ENCODE measurements at regions not wholly inside any gene's neighbourhood (a gene's known extent, or its start where the extent isn't known, plus 50 kb on each side); places are given as distances from the start of the nearest gene placed in this dataset.

- H3K27ac ChIP-seq (ENCODE audit: low read depth in 1 of 3, low read length in 2 of 3), result no peak overlapping the region
- peaks cover 0 to 13% of the 10 kb centered on the region in 2 donors for H3K9me3 ChIP-seq (ENCODE audit: control insufficient read depth in 2 of 2, insufficient read depth in 1 of 2, low read depth in 1 of 2, low read length in 1 of 2)
- DNase-seq (peak in 1 of 2 donors; percentile 17), FAIRE-seq (no peak)
- WGBS, 3 donors, result 65 to 69% (median 67%) methylated on average over 8 of the region's 8 CpGs
- no peaks in the 10 kb centered on the region for H3K36me3 ChIP-seq (ENCODE audit: control insufficient read depth in 3 of 3, insufficient read depth in 2 of 3, low read depth in 1 of 3, low read length in 3 of 3)
- no peaks in the 10 kb centered on the region for H3K27me3 ChIP-seq (ENCODE audit: control insufficient read depth in 3 of 3, insufficient read depth in 3 of 3, low read length in 3 of 3)
- peaks cover 0 to 16% (median 0%) of the 10 kb centered on the region in 3 donors for H3K4me1 ChIP-seq (ENCODE audit: control insufficient read depth in 3 of 3, insufficient read depth in 2 of 3, low read depth in 1 of 3, low read length in 2 of 3)
- H3K4me3 ChIP-seq (ENCODE audit: low read depth in 1 of 3, low read length in 3 of 3), result no peak overlapping the region
Measured at GRCh38 chr22:27531782-27532530, 269.6 kb downstream of the MN1 start.

GRCh38 chr22:27533105-27533745, 268.3 kb downstream of the MN1 start:
- no peak for DNase-seq
- WGBS, 3 donors, result 76 to 81% (median 81%) methylated on average over 8 of the region's 8 CpGs
- Histone ChIP-seq H3K36me3 (ENCODE audit: control insufficient read depth in 3 of 3, insufficient read depth in 2 of 3, low read depth in 1 of 3, low read length in 3 of 3) (no peaks in the 10 kb centered on the region), H3K4me1 (ENCODE audit: control insufficient read depth in 3 of 3, insufficient read depth in 2 of 3, low read depth in 1 of 3, low read length in 2 of 3) (peaks cover 0 to 18% (median 0%) of the 10 kb centered on the region in 3 donors), H3K27me3 (ENCODE audit: control insufficient read depth in 3 of 3, insufficient read depth in 3 of 3, low read length in 3 of 3) (no peaks in the 10 kb centered on the region), H3K9me3 (ENCODE audit: control insufficient read depth in 2 of 2, insufficient read depth in 1 of 2, low read depth in 1 of 2, low read length in 1 of 2) (peaks cover 0 to 13% of the 10 kb centered on the region in 2 donors), H3K4me3 (ENCODE audit: low read depth in 1 of 3, low read length in 3 of 3) (no peak overlapping the region), H3K27ac (ENCODE audit: low read depth in 1 of 3, low read length in 2 of 3) (no peak overlapping the region)
- FAIRE-seq, result no peak

GRCh38 chr22:27534720-27535125, 266.8 kb downstream of the MN1 start:
- peaks cover 0 to 8% of the 10 kb centered on the region in 2 donors for H3K9me3 ChIP-seq (ENCODE audit: control insufficient read depth in 2 of 2, insufficient read depth in 1 of 2, low read depth in 1 of 2, low read length in 1 of 2)
- H3K4me3 ChIP-seq (ENCODE audit: low read depth in 1 of 3, low read length in 3 of 3), result no peak overlapping the region
- WGBS, 3 donors, result 28 to 47% (median 35%) methylated on average over 7 of the region's 7 CpGs
- no peaks in the 10 kb centered on the region for H3K36me3 ChIP-seq (ENCODE audit: control insufficient read depth in 3 of 3, insufficient read depth in 2 of 3, low read depth in 1 of 3, low read length in 3 of 3)
- peaks cover 0 to 18% (median 0%) of the 10 kb centered on the region in 3 donors for H3K4me1 ChIP-seq (ENCODE audit: control insufficient read depth in 3 of 3, insufficient read depth in 2 of 3, low read depth in 1 of 3, low read length in 2 of 3)
- H3K27ac ChIP-seq (ENCODE audit: low read depth in 1 of 3, low read length in 2 of 3), result peak overlapping the region in 1 of 3 donors; percentile 36
- DNase-seq, result peak; percentile 15 to 84
- peaks cover 0 to under 1% (median 0%) of the 10 kb centered on the region in 3 donors for H3K27me3 ChIP-seq (ENCODE audit: control insufficient read depth in 3 of 3, insufficient read depth in 3 of 3, low read length in 3 of 3)
- FAIRE-seq, result no peak

- WGBS, 3 donors, result 93 to 98% (median 96%) methylated on average over 2 of the region's 2 CpGs
- no peak for FAIRE-seq
- Histone ChIP-seq H3K4me1 (ENCODE audit: control insufficient read depth in 3 of 3, insufficient read depth in 2 of 3, low read depth in 1 of 3, low read length in 2 of 3) (peaks cover 0 to 18% (median 0%) of the 10 kb centered on the region in 3 donors), H3K36me3 (ENCODE audit: control insufficient read depth in 3 of 3, insufficient read depth in 2 of 3, low read depth in 1 of 3, low read length in 3 of 3) (no peaks in the 10 kb centered on the region), H3K27me3 (ENCODE audit: control insufficient read depth in 3 of 3, insufficient read depth in 3 of 3, low read length in 3 of 3) (peaks cover 0 to 8% (median 0%) of the 10 kb centered on the region in 3 donors), H3K9me3 (ENCODE audit: control insufficient read depth in 2 of 2, insufficient read depth in 1 of 2, low read depth in 1 of 2, low read length in 1 of 2) (peaks cover 0 to 5% of the 10 kb centered on the region in 2 donors), H3K4me3 (ENCODE audit: low read depth in 1 of 3, low read length in 3 of 3) (no peak overlapping the region), H3K27ac (ENCODE audit: low read depth in 1 of 3, low read length in 2 of 3) (no peak overlapping the region)
- DNase-seq, result no peak
Measured at GRCh38 chr22:27535452-27535851, 266.1 kb downstream of the MN1 start.

- DNase-seq, result no peak
- H3K4me1 ChIP-seq (ENCODE audit: control insufficient read depth in 3 of 3, insufficient read depth in 2 of 3, low read depth in 1 of 3, low read length in 2 of 3), result peaks cover 0 to 18% (median 0%) of the 10 kb centered on the region in 3 donors
- no peak for FAIRE-seq
- H3K4me3 ChIP-seq (ENCODE audit: low read depth in 1 of 3, low read length in 3 of 3), result no peak overlapping the region
- H3K9me3 ChIP-seq (ENCODE audit: control insufficient read depth in 2 of 2, insufficient read depth in 1 of 2, low read depth in 1 of 2, low read length in 1 of 2), result no peaks in the 10 kb centered on the region
- WGBS, 3 donors, result 37 to 48% (median 48%) methylated on average over 15 of the region's 15 CpGs
- no peaks in the 10 kb centered on the region for H3K36me3 ChIP-seq (ENCODE audit: control insufficient read depth in 3 of 3, insufficient read depth in 2 of 3, low read depth in 1 of 3, low read length in 3 of 3)
- no peak overlapping the region for H3K27ac ChIP-seq (ENCODE audit: low read depth in 1 of 3, low read length in 2 of 3)
- H3K27me3 ChIP-seq (ENCODE audit: control insufficient read depth in 3 of 3, insufficient read depth in 3 of 3, low read length in 3 of 3), result peaks cover 0 to 16% (median 0%) of the 10 kb centered on the region in 3 donors
Measured at GRCh38 chr22:27537501-27537900, 264.1 kb downstream of the MN1 start.

- Histone ChIP-seq H3K4me3 (ENCODE audit: low read depth in 1 of 3, low read length in 3 of 3) (no peak overlapping the region), H3K36me3 (ENCODE audit: control insufficient read depth in 3 of 3, insufficient read depth in 2 of 3, low read depth in 1 of 3, low read length in 3 of 3) (no peaks in the 10 kb centered on the region), H3K4me1 (ENCODE audit: control insufficient read depth in 3 of 3, insufficient read depth in 2 of 3, low read depth in 1 of 3, low read length in 2 of 3) (peaks cover 0 to 16% (median 0%) of the 10 kb centered on the region in 3 donors), H3K27ac (ENCODE audit: low read depth in 1 of 3, low read length in 2 of 3) (no peak overlapping the region), H3K9me3 (ENCODE audit: control insufficient read depth in 2 of 2, insufficient read depth in 1 of 2, low read depth in 1 of 2, low read length in 1 of 2) (no peaks in the 10 kb centered on the region), H3K27me3 (ENCODE audit: control insufficient read depth in 3 of 3, insufficient read depth in 3 of 3, low read length in 3 of 3) (peaks cover 0 to 16% (median 0%) of the 10 kb centered on the region in 3 donors)
- no peak for DNase-seq
- 76 to 83% (median 79%) methylated on average over 13 of the region's 13 CpGs for WGBS, 3 donors
- FAIRE-seq, result no peak
Measured at GRCh38 chr22:27538666-27539065, 262.9 kb downstream of the MN1 start.

- Histone ChIP-seq H3K36me3 (ENCODE audit: control insufficient read depth in 3 of 3, insufficient read depth in 2 of 3, low read depth in 1 of 3, low read length in 3 of 3) (no peaks in the 10 kb centered on the region), H3K4me1 (ENCODE audit: control insufficient read depth in 3 of 3, insufficient read depth in 2 of 3, low read depth in 1 of 3, low read length in 2 of 3) (peaks cover 0 to 3% (median 0%) of the 10 kb centered on the region in 3 donors), H3K9me3 (ENCODE audit: control insufficient read depth in 2 of 2, insufficient read depth in 1 of 2, low read depth in 1 of 2, low read length in 1 of 2) (no peaks in the 10 kb centered on the region), H3K27me3 (ENCODE audit: control insufficient read depth in 3 of 3, insufficient read depth in 3 of 3, low read length in 3 of 3) (peaks cover 0 to 20% (median 0%) of the 10 kb centered on the region in 3 donors), H3K27ac (ENCODE audit: low read depth in 1 of 3, low read length in 2 of 3) (no peak overlapping the region), H3K4me3 (ENCODE audit: low read depth in 1 of 3, low read length in 3 of 3) (no peak overlapping the region)
- FAIRE-seq (no peak), DNase-seq (no peak)
- WGBS, 3 donors, result 59 to 71% (median 65%) methylated on average over 10 of the region's 10 CpGs
Measured at GRCh38 chr22:27540247-27540646, 261.3 kb downstream of the MN1 start.

- H3K4me3 ChIP-seq (ENCODE audit: low read depth in 1 of 3, low read length in 3 of 3), result no peak overlapping the region
- no peaks in the 10 kb centered on the region for H3K9me3 ChIP-seq (ENCODE audit: control insufficient read depth in 2 of 2, insufficient read depth in 1 of 2, low read depth in 1 of 2, low read length in 1 of 2)
- peaks cover 0 to 3% (median 0%) of the 10 kb centered on the region in 3 donors for H3K4me1 ChIP-seq (ENCODE audit: control insufficient read depth in 3 of 3, insufficient read depth in 2 of 3, low read depth in 1 of 3, low read length in 2 of 3)
- WGBS, 3 donors, result 64 to 74% (median 70%) methylated on average over 24 of the region's 24 CpGs
- no peak for DNase-seq
- H3K27me3 ChIP-seq (ENCODE audit: control insufficient read depth in 3 of 3, insufficient read depth in 3 of 3, low read length in 3 of 3), result peaks cover 0 to 23% (median 0%) of the 10 kb centered on the region in 3 donors
- no peak overlapping the region for H3K27ac ChIP-seq (ENCODE audit: low read depth in 1 of 3, low read length in 2 of 3)
- no peak for FAIRE-seq
- no peaks in the 10 kb centered on the region for H3K36me3 ChIP-seq (ENCODE audit: control insufficient read depth in 3 of 3, insufficient read depth in 2 of 3, low read depth in 1 of 3, low read length in 3 of 3)
Measured at GRCh38 chr22:27540656-27541396, 260.7 kb downstream of the MN1 start.
